ENCODE measurements at regions not wholly inside any gene's neighbourhood (a gene's known extent, or its start where the extent isn't known, plus 50 kb on each side); places are given as distances from the start of the nearest gene placed in this dataset.

DNA sequence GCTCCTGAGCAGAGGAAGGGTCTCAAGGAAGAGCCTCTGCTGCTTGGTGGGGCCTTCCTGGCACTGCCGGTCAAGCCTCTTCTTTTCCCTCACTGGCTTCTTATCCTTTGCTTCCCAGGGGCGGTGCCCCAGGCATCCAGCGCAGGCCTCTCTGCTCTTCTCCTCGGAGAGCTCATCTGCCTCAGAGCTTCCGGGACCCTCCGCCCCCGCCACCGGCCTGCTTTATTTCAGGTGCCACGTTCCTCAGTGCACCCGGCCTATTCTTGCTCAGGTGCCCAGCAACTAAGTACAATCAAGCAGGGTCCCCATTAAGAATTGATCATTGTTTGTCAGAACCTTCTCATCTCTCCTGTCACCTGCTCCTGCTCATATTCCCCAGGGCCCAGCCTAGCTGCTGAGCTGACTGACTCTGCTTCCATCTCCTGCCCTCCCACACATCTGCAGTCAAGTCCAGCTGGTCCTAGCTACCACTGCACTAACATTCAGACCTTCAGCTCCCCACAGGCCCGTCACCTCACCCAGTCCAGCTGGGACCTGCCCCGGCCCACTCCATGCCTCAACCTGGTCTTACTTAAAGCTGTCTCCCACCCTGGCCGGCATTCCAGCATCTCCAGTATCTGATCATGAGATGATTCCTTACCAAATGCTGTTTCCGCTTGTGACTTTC lies 114.3 kb upstream of the BOD1 start:
- DNase-seq (ENCODE audit: low read depth) = no peak
- TF ChIP-seq, protein P1, sequence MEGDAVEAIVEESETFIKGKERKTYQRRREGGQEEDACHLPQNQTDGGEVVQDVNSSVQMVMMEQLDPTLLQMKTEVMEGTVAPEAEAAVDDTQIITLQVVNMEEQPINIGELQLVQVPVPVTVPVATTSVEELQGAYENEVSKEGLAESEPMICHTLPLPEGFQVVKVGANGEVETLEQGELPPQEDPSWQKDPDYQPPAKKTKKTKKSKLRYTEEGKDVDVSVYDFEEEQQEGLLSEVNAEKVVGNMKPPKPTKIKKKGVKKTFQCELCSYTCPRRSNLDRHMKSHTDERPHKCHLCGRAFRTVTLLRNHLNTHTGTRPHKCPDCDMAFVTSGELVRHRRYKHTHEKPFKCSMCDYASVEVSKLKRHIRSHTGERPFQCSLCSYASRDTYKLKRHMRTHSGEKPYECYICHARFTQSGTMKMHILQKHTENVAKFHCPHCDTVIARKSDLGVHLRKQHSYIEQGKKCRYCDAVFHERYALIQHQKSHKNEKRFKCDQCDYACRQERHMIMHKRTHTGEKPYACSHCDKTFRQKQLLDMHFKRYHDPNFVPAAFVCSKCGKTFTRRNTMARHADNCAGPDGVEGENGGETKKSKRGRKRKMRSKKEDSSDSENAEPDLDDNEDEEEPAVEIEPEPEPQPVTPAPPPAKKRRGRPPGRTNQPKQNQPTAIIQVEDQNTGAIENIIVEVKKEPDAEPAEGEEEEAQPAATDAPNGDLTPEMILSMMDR (IDR thresholded peaks at IDR 0.05; ENCODE audit: control insufficient read depth, extremely low read depth, insufficient read depth) = no peak
- H3K4me3 ChIP-seq (ENCODE audit: low read depth, low read length) = no peak overlapping the region

DNA sequence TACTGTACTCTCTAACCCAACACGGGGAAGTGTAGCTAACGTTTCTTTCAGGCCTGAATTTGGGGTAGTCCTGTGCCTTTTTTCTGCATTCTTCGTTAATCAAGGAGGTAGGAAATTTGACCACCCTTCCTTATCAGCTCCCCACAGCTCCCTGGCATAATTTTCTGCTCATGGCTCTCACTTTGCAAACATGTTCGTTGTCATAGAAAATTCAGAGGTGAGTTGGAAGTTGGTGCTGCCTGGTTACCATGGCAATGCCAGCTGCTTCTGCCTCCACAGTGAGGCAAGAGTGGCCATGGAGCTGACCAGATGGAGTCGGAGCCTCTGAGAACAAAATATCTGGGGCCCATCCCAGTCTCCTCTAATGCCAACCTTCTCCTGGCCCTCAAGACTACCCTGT lies 116.6 kb upstream of the BOD1 start:
- TF ChIP-seq, protein P1 (IDR thresholded peaks at IDR 0.05; ENCODE audit: control insufficient read depth, extremely low read depth, insufficient read depth) = no peak
- no peak for DNase-seq (ENCODE audit: low read depth)
- no peak overlapping the region for H3K4me3 ChIP-seq (ENCODE audit: low read depth, low read length)

DNA sequence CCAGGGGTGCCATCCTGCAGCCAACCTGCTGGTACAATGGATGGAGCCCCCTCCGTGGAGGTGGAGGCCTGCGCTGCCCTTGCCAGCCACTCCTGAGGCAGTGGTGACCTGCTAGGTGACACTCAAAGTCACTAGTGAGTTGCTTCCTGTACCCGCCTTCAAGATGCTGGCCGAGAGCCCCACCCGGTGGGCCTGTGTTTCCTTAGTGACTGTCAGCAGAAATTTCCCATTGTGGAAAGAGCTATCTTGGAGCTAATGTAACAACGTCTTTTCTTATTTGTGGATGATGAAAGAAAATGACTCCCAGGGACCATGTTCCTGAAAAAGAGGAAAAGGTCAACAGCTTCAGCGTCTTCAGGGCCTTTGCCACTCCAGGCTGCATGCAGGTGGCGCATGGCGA lies 117.0 kb upstream of the BOD1 start:
- no peak overlapping the region for H3K4me3 ChIP-seq (ENCODE audit: low read depth, low read length)
- no peak for DNase-seq (ENCODE audit: low read depth)
- TF ChIP-seq, protein P1 (IDR thresholded peaks at IDR 0.05; ENCODE audit: control insufficient read depth, extremely low read depth, insufficient read depth) = no peak

DNA sequence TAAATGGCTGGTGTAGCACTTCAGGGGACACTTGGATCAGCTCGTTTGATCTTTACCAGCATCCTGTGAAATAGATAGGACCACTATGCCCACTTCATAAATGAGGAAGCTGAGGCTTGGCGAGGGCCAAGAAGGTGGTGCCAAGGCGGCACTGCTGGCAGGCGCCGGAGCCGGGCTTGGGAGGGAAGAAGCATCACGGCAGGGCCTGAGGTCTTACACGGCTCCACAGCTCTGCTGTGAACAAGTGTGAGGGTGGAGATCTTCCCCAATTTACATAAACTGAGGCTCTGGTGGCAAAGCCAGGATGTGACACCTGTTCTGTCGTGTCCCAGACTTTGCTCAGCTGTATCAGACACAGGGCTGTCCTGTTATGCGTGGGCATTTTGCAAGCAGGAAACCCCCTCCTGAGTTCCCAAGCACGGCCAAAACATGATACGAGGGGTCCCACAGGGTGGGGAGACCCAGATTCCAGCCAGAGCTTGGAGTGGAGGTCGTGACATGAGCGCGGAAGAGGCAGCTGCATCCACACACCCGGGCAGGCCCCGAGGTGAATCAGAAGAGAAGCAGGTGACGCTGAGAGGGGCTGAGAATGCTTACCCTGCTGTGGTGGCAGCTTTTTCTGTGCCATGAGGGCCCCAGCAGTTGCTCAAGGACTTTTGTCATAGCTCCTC lies 117.5 kb upstream of the BOD1 start:
- no peak for DNase-seq (ENCODE audit: low read depth)
- no peak overlapping the region for H3K4me3 ChIP-seq (ENCODE audit: low read depth, low read length)
- TF ChIP-seq, protein P1 (IDR thresholded peaks at IDR 0.05; ENCODE audit: control insufficient read depth, extremely low read depth, insufficient read depth) = no peak

DNA sequence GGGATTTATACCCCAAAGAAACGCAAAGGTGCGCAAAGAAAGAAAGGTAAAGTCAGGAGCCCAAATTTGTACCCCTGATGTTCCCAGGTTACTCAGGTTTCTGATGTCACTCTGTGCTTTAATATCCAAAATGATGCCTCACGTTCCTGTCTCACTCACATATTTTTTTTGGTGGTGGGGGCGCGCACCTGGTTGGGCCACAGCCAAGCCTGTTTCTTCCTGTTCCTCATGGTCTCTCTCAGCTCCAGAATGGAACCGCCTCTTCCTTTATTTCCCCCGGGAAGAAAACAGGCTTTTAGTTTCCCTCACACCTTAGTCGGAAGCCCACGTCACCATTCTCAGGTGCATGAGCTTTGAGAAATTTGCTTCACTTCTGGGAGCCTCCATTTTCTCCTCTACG lies 118.3 kb upstream of the BOD1 start:
- no peak overlapping the region for H3K4me3 ChIP-seq (ENCODE audit: low read depth, low read length)
- DNase-seq (ENCODE audit: low read depth) = no peak
- TF ChIP-seq, protein P1 (IDR thresholded peaks at IDR 0.05; ENCODE audit: control insufficient read depth, extremely low read depth, insufficient read depth) = no peak

DNA sequence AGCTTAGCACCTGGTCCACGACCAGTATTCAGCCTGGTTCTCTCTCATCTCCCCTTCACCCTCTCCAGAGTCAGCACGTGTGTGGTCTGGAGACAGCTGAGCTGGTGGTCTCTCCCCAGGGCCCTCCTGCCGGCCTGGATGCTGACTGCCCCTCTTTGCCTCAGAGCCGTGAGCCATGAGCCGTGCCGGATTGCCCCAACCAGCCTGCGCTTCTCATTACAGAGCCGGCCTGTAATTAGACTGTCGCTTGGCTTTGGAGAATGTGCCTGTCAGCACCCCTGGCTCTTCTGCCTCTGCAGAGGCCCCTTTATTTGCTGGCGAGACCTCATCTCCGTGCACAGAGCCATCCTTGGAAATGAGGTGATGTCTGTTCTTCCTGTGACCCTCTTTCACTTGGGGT lies 118.7 kb upstream of the BOD1 start:
- no peak for DNase-seq (ENCODE audit: low read depth)
- H3K4me3 ChIP-seq (ENCODE audit: low read depth, low read length) = no peak overlapping the region

More for the DNA sequence above, 118.7 kb upstream of the BOD1 start:
- TF ChIP-seq, protein P1 (IDR thresholded peaks at IDR 0.05; ENCODE audit: control insufficient read depth, extremely low read depth, insufficient read depth) = no peak
